ENCODE measurements at regions not wholly inside any gene's neighbourhood (a gene's known extent, or its start where the extent isn't known, plus 50 kb on each side); places are given as distances from the start of the nearest gene placed in this dataset.

DNA sequence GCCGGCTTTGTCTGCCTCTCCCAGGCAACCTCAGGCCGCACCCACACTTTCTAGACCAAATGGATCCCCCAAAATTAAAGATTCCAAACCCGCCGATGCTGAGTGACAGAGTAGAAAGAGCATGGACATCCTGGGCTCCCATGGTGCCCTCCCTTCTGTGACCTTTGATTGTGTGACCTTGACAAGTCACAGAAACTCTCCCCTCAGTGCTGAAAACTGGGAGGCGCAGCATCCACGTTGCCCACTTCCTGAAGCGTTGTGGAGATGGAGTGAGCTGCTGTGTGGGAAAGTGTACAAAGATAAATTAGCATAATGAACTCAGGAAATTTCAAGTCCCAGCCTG is 74.4 kb upstream of the MFGE8 start:
- TF ChIP-seq POLR2A (IDR thresholded peaks at IDR 0.05) (no peak), POLR2AphosphoS5 (IDR thresholded peaks at IDR 0.05) (no peak)
- TF ChIP-seq, protein P1, sequence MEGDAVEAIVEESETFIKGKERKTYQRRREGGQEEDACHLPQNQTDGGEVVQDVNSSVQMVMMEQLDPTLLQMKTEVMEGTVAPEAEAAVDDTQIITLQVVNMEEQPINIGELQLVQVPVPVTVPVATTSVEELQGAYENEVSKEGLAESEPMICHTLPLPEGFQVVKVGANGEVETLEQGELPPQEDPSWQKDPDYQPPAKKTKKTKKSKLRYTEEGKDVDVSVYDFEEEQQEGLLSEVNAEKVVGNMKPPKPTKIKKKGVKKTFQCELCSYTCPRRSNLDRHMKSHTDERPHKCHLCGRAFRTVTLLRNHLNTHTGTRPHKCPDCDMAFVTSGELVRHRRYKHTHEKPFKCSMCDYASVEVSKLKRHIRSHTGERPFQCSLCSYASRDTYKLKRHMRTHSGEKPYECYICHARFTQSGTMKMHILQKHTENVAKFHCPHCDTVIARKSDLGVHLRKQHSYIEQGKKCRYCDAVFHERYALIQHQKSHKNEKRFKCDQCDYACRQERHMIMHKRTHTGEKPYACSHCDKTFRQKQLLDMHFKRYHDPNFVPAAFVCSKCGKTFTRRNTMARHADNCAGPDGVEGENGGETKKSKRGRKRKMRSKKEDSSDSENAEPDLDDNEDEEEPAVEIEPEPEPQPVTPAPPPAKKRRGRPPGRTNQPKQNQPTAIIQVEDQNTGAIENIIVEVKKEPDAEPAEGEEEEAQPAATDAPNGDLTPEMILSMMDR (IDR thresholded peaks at IDR 0.05), result no peak
